Activated T-cell treated with anti-CD3 and anti-CD28 coated beads for 48 hours (primary cell): ENCODE measurements at regions not wholly inside any gene's neighbourhood (a gene's known extent, or its start where the extent isn't known, plus 50 kb on each side); places are given as distances from the start of the nearest gene placed in this dataset.
"Not testable (repeated sequence)": the region's sequence is repeated elsewhere in the genome, so short reads cannot be mapped to it uniquely, and the experiment has no call there.

Experiments
- DNase-seq: peaks from one replicate; pipeline ENCODE4 v3.0.0-alpha.2; 2020; ENCODE audit warnings: low read depth

- no peak for DNase-seq
Measured at GRCh38 chr14:85325134-85326017, 204.6 kb upstream of the FLRT2 start.

GRCh38 chr14:85332401-85332800, 197.5 kb upstream of the FLRT2 start:
- no peak for DNase-seq

GRCh38 chr14:85333313-85333712, 196.6 kb upstream of the FLRT2 start:
- DNase-seq: no peak

- DNase-seq: no peak
Measured at GRCh38 chr14:85333841-85334240, 196.1 kb upstream of the FLRT2 start.

- DNase-seq: no peak
Measured at GRCh38 chr14:85334316-85334715, 195.6 kb upstream of the FLRT2 start.

- no peak for DNase-seq
Measured at GRCh38 chr14:85336257-85336656, 193.7 kb upstream of the FLRT2 start.

GRCh38 chr14:85336817-85337216, 193.1 kb upstream of the FLRT2 start:
- DNase-seq: no peak

- DNase-seq: no peak
Measured at GRCh38 chr14:85338895-85339294, 191.0 kb upstream of the FLRT2 start.

GRCh38 chr14:85342858-85343607, 186.9 kb upstream of the FLRT2 start:
- DNase-seq: no peak

- DNase-seq: no peak
Measured at GRCh38 chr14:85344171-85344570, 185.8 kb upstream of the FLRT2 start.

- no peak for DNase-seq
Measured at GRCh38 chr14:85344847-85345570, 184.9 kb upstream of the FLRT2 start.

- DNase-seq: no peak
Measured at GRCh38 chr14:85350667-85351066, 179.3 kb upstream of the FLRT2 start.

GRCh38 chr14:85352588-85352987, 177.4 kb upstream of the FLRT2 start:
- not testable (repeated sequence) for DNase-seq

- DNase-seq: no peak
Measured at GRCh38 chr14:85357120-85357519, 172.8 kb upstream of the FLRT2 start.

- DNase-seq: no peak
Measured at GRCh38 chr14:85358136-85358785, 171.7 kb upstream of the FLRT2 start.

- no peak for DNase-seq
Measured at GRCh38 chr14:85359505-85359904, 170.4 kb upstream of the FLRT2 start.

- no peak for DNase-seq
Measured at GRCh38 chr14:85363358-85363757, 166.6 kb upstream of the FLRT2 start.

GRCh38 chr14:85366226-85366625, 163.7 kb upstream of the FLRT2 start:
- DNase-seq: no peak

GRCh38 chr14:85380881-85381280, 149.1 kb upstream of the FLRT2 start:
- DNase-seq: no peak

GRCh38 chr14:85382341-85382740, 147.6 kb upstream of the FLRT2 start:
- no peak for DNase-seq

- DNase-seq: no peak
Measured at GRCh38 chr14:85387181-85387580, 142.8 kb upstream of the FLRT2 start.

- DNase-seq: no peak
Measured at GRCh38 chr14:85390236-85390635, 139.7 kb upstream of the FLRT2 start.
